Inferior parietal cortex (tissue), 1 donor: ENCODE measurements at regions not wholly inside any gene's neighbourhood (a gene's known extent, or its start where the extent isn't known, plus 50 kb on each side); places are given as distances from the start of the nearest gene placed in this dataset.
A peak's percentile ranks its signal among the peaks of the same experiment; 100 is the strongest.

Experiments used
- DNase-seq: peaks from one replicate; pipeline ENCODE4 v3.0.0-alpha.2; 2016; ENCODE audit errors: extremely low spot score

DNA sequence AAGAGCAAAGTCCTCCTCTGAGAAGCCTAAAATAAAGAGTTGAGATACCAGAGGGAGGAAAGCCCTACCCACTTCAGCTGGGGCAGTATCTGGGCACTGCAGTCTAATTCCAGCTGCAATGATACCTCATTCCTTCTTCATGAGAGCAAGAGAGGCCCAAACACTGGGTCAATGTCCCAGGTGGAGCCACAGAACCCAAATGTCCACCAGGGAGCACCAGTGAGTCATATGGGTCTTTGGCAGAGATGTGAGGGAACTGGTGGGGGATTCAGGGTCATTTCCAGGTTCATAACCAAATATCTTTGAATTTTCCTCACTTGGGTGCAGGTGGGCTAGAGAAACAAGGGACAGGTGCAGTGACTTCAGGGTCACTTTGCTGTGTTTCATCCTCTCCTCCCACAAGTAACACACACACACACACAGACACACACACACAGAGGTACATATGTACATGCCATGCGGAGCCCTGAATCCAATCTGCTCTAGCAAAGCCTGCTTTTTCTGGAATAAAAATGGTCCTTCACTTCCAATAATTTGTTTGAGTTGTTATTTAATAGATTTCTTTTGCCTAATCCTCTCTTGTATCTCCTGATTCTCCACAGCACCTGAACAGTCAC, 585.4 kb downstream of the SOX6 start:
- DNase-seq, result no peak

DNA sequence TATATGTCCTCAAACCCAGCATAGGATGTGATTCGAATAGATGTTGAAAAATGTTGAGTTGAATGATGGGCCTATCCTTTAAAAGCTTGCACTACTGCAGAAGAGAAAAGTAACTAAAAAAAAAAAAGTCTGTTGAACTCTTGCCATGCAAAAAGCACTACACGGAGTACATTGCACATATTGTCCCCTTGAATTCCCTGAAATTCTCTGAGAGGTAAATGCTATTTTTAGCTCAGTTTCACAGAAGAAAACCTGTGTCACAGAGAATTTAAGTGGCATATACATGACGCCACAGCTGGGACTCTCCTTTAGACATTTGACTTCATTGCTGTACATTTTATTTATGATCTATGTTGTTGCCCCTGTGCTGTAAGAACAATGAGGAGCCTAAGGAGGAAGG, 583.8 kb downstream of the SOX6 start:
- DNase-seq, result no peak

DNA sequence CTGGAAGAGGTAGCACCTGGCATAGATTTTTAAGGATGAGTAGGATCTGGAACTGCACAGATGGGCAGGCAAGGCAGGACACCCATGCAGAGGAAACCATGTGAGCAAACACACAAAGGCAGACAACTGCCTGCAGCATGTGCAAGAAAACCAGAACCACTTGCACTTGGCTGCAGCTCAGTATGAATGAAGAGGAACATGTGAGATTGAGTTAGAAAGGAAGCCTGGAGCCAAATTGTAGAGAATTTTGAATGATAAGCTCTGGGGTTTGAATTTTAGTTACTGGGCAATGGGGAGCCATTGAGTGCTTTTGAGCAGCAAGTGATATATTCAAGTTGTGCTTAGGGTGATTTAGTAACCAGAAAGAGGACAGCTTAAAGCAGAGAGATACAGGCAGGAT, 583.4 kb downstream of the SOX6 start:
- DNase-seq, result no peak

DNA sequence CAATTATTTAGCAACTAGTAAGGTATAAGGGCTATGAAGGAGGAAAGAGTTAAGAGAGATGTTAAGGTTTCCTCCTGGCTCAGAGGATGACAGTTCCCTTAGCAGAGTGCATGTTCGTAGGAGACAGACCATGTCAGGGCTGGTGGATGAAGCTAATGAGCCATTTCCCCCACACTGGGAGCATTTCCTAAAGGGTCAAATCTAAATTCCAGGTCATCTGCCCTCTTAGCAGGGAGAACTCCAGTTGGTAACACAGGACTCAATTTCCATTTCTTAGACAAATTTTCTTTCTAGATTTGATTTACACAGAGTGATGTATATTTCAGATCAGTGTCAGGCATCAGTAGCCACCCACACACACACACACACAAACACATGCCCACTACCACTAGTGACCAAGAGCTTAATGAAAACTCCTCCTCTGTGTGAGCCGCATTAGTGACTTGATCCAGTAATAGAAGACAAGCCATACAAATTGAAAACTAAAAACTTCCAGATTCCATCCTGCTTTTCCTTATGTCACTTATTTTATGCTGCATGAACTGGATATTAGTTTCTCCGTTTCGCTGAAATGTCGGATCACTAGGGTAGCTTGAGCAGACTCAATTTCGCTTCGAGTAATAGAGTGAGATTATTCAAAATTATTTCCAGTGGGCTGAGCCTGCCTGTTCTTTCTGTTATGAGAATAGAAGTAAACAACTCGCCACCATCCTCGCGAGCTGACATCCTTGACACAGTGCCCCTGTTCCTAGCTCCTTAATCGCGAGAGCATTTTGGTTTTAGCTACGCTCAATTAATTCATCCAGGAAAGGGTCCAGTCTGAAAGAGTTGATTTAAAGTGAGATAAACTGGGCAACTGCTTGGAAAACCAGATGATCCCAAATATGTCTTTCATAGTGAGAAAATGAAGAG, 582.6 kb downstream of the SOX6 start:
- no peak for DNase-seq

DNA sequence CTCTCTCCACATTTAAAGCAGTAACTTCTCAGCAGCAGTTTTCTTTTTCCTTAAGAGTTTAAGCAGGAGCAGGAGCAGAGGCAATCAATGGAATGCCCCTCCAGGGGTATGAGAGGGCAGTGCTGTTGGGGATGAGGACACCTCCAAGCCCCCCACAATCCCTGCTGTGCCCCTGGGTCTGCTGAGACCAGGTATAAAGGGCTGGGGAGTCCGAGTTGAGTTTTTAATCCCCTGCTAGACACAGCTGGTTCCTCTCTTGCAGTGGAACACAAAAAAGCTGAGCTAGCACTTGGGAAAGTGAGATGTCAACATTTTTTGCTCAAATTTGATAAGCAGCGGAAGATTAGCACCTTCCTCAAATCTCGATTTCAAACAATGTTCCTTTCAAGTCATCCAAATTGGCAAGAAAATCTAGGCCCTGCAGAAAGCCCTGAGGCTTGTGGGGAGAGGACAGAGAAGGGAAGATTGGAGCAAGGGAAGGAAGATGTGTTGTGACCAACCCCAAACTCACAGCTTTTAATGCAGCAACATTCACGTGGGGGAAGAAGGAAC, 581.9 kb downstream of the SOX6 start:
- DNase-seq, result no peak

DNA sequence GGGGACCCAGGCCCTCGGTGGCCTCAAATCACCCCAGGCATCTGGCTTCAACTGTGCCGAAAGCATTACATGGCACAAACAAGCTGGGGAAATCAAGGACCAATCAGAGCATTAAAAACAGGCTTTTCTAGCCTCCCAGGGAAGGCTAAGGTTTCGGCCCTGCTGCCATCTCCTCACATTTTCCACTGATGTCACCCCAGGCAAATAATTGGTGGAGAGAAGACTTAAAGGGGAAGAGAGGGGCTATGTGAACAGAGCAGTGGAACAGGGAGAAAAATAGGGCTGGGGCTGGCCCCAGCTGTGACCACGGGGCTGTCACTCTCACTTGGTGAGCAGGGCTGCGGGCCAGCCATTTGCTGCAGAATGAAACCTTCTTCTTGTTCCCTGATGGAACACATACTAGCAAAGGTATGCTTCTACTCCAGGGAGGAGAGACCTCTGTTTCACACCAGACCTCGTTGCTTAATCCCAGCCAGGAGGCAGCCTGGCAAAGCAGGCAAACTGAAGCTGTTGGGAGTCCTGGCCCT, 581.3 kb downstream of the SOX6 start:
- no peak for DNase-seq

DNA sequence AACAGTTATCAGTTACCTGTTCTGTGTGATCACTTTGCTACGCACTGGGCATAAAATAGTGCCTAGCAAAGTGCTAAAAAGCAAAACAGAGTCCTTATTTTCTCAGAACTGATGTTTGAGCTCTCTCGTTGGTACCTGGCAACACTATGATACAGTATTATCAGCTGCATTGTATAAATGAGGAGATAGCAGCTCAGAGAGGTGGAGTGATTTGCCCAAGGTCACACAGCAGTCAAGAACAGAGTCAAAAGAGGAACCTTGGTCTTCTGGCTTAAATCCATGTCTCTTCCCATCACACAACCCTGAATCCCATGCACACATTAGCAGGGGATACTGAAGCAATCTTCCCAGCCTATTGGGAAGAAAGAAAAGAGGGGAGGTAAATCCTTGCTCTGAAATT, 580.5 kb downstream of the SOX6 start:
- DNase-seq, result no peak

DNA sequence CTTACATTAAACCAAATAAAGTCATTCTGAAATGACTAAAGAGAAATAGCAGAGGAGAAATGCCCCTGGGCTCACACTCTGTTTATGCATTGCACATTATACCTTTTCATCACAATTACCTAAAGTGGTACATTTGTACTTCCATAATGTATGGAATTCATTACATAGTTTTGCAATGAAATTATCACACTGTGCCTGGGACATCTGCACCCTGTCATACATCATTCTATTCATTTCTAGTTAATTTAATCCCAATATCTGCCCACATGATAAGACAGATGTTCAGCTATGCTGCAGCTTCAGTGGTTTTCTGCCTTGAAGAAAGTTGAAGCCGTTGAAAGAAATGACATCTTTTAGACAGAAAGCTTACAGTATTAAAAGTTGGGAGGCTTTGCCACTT, 580.0 kb downstream of the SOX6 start:
- no peak for DNase-seq

DNA sequence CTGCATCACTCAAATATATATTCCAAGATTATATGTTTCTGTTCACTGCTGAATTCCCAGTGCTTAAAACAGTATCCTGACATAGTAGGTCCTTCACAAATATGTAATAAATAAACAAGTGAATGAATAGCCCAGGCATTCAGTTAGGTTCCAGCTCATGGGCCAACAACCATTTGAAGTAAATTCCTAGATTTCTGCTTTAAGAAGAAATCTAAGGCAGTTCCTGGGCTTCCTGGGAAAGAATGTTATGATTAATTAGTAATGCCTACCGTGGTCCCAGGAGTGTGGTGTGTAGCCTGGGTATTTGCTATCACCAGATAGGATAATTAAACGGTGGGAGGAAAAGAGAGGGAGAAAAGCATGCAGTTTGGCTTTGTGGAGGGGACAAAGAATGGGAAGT, 576.8 kb downstream of the SOX6 start:
- DNase-seq, result no peak

DNA sequence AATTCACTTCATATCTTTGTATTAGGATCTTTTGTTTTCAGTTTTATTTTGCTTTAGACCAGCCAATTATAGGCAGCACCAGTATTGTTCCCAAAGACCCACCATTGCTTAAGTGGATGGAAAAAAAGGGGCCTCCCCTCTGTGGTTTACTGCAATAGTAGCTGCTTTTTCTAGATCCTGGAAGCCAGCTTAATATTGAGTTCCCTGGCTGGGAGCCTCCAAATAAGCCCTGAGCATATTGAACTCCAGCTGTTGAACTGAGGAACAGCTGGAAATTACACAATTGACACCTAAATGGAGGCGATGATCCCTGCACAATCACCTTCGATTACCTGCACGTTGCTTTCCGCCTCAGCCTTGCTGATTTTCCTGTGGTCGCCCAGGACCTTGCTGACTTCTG, 576.0 kb downstream of the SOX6 start:
- DNase-seq, result no peak

DNA sequence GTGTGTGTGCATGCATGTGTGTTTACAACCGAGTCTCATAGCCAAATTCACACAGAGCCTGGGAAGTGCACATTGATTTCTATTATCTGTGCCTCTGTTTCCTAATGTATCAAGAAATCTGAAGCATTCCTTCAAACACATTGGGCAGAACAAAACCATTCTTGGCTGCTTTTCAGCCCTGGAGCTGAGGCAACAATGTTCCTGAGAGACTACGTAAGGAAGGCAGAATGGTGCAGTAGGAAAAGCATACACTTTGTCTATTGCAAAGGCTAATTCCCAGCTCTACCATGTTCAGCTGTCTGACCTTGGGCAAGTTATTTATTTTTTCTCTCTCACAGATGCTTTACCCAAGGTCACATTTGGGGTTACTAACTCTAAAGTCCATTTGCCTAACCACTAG, 575.5 kb downstream of the SOX6 start:
- no peak for DNase-seq

DNA sequence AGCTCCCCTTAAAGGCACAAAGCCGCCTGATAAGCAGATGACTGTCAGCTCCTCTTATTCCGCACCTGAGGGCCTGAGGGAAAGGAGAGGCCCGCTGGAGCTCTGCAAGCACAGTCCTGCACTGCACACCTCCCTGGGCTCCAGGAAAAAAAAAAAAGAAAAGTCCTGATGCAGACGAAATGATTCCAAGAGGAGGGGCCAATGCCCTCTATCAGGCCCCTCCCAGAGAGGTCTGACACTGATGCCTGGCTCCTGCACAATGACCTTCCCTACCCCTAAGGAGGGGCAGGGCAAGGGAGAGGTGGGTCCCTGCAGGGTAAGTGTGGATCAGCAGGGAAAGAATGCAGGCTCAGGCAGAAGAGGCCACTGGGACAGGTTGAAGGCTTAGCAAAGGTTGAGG, 572.7 kb downstream of the SOX6 start:
- no peak for DNase-seq

DNA sequence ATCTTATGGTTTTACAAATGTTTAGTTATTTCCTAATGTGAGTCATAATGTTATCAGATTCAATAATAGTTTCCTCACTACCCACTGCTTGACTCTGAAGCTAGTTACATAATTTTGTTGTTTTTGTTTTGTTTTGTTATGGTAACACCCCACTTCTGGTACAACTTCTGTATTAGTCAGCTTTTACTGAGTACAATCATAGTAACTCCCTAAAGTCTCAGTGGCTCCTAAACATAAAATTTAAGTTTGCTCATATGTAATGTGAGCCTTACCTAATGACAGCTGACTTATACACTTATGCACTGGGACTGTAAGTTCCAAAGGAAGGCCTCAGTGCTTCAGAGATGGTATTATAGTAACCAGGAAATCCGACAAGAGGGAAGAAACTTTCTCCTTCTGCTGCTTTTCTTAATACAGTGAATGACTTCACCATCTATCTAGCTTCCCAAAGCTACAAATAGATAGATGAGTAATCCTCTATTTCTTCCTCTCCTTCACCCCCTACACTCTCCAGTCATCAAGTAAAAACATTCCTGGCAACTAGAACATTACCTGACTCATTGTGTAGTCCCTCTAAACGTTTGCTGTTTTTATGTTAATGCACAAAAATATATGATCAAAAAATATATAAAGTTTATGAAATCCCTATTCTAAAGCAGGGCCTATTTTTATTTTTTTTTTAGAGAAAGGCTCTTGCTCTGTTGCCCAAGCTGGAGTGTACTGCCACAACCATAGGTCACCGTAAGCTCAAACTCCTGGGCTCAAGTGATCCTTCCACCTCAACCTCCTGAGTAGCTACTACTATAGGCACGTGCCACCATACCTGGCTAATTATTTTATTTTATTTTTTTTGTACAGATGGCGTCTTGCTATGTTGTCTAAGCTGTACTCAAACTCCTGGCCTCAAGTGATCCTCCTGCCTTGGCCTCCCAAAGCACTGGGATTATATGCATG, 563.0 kb downstream of the SOX6 start:
- DNase-seq, result no peak

DNA sequence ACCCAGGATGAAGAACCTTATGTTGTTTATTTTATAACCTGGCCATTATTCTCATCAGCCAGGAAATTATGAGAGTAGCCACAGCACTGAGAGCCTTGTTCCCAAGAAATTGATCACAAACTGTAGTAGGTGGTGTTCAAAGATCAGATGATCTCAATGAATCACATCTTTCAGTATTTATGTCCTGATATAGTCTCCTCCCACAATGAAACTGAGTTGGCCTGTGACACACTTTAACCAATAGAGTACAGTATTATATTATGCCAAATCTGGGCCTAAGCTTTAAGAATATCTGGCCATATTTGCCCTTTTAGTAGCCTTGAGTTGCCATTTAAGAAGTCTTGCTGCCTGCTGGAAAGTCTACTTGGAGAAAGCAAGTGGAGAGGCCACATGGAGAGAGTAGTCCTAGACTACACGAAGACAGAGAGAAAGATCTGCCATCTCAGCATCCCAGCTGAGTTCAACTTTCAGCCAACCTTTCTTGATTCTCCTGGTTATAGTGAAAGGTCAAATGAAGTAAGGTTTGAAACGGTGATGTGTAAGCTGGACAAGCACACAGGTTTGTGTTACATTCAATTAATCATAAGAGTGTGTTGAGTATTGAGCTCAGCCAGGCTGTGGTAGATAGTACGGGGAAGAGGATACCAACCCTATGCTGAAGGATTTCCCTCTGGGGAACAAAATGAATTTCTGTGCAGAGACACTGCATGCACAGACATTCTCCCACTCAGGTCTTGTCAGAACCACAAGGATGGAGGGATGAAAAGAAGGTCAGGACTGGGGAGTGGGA, 561.8 kb downstream of the SOX6 start:
- DNase-seq, result no peak

DNA sequence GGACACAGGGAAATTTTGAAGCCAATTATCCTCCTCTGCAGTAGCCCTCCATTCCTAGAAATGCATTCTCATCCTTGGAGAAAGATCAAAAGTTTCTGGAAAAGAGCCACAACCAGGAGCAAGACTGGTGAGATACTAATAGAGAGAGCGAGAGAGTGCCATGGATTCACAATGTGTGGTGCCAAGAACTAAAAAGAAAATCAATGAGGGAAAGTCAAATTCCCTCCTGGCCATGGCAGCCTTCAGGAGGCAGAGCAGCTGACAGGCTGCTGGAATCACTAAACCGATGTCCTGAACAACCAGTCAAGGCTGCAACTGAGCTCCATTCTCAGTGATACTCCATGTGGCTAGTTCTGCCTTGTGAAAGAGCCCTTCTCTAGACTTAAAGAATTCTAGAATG, 561.0 kb downstream of the SOX6 start:
- no peak for DNase-seq

DNA sequence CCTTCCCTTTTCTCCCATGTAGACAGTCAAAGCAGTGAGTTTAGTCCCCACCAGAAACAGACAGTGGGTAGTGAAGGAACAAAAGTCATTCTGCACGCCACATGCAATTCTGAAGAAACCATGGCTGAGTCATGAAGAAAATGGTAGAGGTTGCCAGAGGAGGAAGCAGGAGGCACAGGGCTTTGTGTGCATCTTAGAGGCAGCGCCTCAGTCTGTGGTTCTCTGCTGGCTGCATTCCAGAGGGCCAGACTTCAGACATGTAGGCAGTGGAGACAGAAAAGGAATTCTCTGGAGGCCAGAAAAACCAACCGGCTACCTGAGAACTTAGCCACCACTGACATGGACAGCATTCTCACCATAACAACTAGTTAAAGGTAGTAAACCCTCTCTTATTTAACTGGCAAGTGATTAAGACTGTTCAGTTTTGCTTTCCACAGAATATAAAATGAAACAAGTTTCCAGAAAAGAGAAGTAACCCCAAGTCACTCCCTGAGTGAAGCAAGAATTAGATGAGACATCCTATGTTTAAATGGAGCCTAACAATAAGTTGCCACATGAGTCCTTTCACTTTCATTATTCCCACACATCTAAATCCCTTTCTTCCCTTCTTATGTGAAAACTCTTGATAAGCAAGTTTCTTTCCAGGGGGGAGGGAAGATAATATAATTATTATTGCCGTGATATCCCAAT, 556.1 kb downstream of the SOX6 start:
- peak; percentile 22 for DNase-seq

DNA sequence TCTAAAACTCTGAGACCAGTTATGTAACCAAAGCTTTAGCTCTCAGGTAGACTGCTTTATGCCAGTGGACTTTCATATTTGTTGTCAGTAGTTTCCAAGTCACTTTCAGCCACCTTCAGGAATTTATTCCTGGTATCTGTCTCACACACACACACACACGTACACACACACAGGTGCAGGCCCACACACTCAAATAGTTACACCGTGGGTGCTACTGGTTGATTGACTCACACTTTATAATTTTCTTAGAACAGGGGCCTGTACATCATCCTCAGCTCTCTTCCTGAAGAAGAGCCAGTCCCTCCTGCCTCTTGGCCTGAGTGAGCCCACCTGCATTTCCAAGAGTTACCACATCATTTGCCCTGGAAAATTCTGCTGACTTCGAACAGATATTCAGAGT, 555.2 kb downstream of the SOX6 start:
- DNase-seq, result no peak

DNA sequence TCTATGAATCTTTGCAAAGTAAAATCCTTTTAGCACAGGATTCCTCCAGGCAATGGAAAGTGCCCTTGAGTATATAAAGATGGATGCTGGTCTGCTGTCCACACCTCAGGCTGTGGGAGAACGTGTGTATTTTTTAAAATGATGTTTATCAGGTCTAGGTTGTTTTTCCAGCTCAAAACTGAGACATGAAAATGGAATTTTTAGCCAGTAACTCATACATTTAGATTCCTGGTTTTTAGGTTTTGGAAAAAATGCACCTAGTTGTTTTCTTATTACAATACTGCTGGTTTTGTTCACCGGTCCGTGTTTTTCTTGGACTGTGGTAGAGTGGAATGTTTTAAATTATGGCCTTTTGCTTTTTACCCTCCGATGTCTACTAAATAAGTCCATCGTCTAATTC, 554.7 kb downstream of the SOX6 start:
- no peak for DNase-seq

DNA sequence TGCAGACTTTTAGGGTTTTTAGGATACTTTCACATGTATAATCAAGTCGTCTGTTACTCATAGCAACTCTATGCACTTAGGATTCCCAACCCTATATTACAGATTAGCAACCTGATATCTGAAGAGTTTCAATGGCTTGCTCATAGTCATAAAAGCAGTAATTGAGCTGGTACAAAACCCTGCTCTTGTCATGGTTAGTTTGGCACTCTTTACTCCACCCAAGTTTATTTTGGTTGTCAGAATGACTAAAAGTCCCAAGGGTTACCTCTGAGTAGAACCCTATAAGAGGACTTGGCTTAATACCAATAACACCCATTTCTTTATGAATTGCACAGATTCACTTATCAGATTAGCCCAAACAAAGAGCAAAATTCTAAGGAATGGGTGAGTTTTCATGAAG, 550.6 kb downstream of the SOX6 start:
- DNase-seq, result no peak

DNA sequence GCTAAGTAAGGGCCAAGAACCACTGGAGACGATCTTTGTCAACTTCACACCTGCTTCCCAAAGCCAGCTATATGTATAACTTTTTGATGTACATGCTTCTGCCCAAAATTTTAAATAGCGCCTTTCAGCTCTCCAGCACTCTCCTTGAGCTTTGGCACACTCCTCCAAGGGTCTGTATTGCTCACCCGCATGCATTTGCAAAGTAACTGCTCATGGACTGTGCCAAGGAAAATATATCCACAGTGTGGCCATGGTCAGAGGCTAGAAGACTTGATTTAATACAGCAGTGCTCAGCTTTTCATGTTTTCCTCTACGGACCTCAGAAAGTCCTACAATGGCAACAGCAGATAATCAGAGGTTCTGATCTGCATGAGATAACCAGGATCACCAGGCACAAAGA, 550.1 kb downstream of the SOX6 start:
- no peak for DNase-seq
